MM.1S (cell line): ENCODE measurements at regions not wholly inside any gene's neighbourhood (a gene's known extent, or its start where the extent isn't known, plus 50 kb on each side); places are given as distances from the start of the nearest gene placed in this dataset.

ENCODE experiments used
- EZH2phosphoT487 ChIP-seq: fragments of 300-600 bp; sonication (generic); IDR thresholded peaks from 2 replicates; pipeline ENCODE4 v1.6.1; 2018; ENCODE audit warnings: antibody characterized with exemption, low read length
- TF ChIP-seq, protein P1 (sequence below): fragments of 300-600 bp; sonication (generic); IDR thresholded peaks from 2 replicates; pipeline ENCODE4 v1.5.1; 2016; ENCODE audit warnings: antibody characterized with exemption, low read length, mixed read lengths

DNA sequence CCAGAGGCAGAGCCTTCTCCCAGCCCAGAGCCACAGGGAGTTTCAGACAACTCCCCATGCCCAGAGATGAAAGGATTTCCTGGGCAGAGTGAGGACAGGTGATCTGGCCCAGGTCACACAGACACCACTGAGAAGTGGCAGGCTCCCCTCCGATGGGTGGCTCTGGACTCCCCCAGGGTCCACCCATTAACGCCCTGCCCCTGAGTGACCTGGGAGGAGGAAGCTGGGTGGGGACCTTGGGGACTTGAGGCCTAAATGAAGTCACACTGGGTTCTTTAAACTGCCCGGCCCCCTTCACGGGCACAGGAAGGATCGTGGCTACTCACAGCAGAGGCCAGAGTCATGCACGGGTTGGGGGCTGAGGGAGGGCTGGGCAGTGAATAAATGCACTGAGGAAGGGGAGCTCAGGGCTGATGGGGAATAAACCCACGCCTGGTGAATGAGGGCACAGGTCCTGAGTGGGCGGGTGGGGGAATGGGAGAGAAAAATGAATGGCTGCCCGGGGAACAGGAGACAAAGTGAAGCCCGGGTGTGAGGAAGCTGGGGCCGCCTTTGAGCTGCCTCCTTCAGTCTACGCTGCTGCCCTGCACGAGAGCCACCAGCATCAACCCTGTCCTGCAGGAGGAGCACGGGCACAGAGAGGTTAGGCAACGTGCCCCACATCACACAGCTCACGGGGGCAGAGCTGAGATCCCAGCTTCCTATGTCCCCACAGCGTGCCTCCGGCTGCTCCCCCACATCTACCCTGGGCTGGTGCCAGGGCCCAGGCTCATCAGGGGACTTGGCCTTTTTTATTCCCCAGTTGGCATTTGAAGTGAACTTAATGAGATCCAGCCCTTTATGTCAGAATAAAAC, 404.3 kb downstream of the MATN1 start:
- TF ChIP-seq, protein P1, sequence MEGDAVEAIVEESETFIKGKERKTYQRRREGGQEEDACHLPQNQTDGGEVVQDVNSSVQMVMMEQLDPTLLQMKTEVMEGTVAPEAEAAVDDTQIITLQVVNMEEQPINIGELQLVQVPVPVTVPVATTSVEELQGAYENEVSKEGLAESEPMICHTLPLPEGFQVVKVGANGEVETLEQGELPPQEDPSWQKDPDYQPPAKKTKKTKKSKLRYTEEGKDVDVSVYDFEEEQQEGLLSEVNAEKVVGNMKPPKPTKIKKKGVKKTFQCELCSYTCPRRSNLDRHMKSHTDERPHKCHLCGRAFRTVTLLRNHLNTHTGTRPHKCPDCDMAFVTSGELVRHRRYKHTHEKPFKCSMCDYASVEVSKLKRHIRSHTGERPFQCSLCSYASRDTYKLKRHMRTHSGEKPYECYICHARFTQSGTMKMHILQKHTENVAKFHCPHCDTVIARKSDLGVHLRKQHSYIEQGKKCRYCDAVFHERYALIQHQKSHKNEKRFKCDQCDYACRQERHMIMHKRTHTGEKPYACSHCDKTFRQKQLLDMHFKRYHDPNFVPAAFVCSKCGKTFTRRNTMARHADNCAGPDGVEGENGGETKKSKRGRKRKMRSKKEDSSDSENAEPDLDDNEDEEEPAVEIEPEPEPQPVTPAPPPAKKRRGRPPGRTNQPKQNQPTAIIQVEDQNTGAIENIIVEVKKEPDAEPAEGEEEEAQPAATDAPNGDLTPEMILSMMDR = no peak
- no peak for TF ChIP-seq EZH2phosphoT487
